K562 (cell line): ENCODE measurements at regions not wholly inside any gene's neighbourhood (a gene's known extent, or its start where the extent isn't known, plus 50 kb on each side); places are given as distances from the start of the nearest gene placed in this dataset.

Source experiments
- ADNP ChIP-seq: fragments of 200-800 bp; sonication (Bioruptor generic); IDR thresholded peaks from 2 replicates; pipeline ENCODE4 v1.6.1; 2016; ENCODE audit warnings: missing genetic modification characterization, missing compliant biosample characterization
- LARP7 ChIP-seq: fragments of 450-650 bp; IDR thresholded peaks from 2 replicates; pipeline ENCODE4 v1.6.1; 2016
- MCM5 ChIP-seq: fragments of 450-650 bp; IDR thresholded peaks from 2 replicates; pipeline ENCODE4 v1.6.1; 2016; ENCODE audit warnings: low read depth
- ZBTB8A ChIP-seq: fragments of 450-650 bp; IDR thresholded peaks from 2 replicates; pipeline ENCODE4 v1.6.1; 2018; ENCODE audit warnings: mild to moderate bottlenecking, moderate library complexity; ENCODE audit not compliant: partially characterized antibody
- ZNF174 ChIP-seq: fragments of 250-450 bp; sonication (Bioruptor Pico); IDR thresholded peaks from 2 replicates; pipeline ENCODE4 v1.4.0; 2020; ENCODE audit warnings: mild to moderate bottlenecking
- ZNF263 ChIP-seq: sonication (generic); formaldehyde crosslinking; IDR thresholded peaks from 2 replicates; pipeline ENCODE4 v1.8.0; 2022; ENCODE audit warnings: mild to moderate bottlenecking, missing genetic modification reagents, borderline replicate concordance
- ZNF766 ChIP-seq: fragments of 200-800 bp; sonication (Bioruptor generic); conservative IDR thresholded peaks from 2 replicates; pipeline ENCODE4 v1.6.1; 2016; ENCODE audit warnings: missing genetic modification characterization, missing compliant biosample characterization
- TF ChIP-seq, protein P1 (sequence below): fragments of 450-650 bp; IDR thresholded peaks from 2 replicates; pipeline ENCODE4 v1.7.1; 2018; ENCODE audit warnings: mild to moderate bottlenecking, low read depth; ENCODE audit not compliant: partially characterized antibody
- TF ChIP-seq, protein P2 (sequence below): sonication (generic); formaldehyde crosslinking; IDR thresholded peaks from 2 replicates; pipeline ENCODE4 v1.8.1; 2023; ENCODE audit warnings: mild to moderate bottlenecking, missing genetic modification reagents, moderate library complexity
- TF ChIP-seq, protein P3 (sequence below): fragments of 450-650 bp; IDR thresholded peaks from 2 replicates; pipeline ENCODE4 v1.7.0; 2016; ENCODE audit warnings: borderline replicate concordance

DNA sequence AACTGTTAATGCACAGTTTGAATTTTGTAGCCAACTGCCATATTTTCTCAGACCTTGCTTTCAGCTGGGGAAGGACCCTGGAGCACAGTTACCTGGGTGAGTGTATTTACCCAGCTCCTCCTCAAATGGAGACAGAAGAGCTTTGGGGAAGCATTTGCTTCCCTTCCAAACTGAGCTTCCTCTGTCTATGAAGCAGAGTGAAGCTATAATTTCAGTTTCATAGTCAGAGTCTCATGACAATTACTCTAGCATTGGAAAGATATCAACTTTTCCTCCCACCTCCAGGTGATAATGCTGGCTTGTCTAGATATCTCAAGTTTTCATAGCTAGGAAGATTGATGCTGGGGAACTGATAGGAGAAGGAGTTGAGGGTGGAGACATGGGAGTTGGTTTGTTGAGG, 406.4 kb upstream of the CLINT1 start (continued):
- TF ChIP-seq ZNF174 (CRISPR knock-in tag) (no peak), ADNP (no peak), LARP7 (no peak), ZNF263 (CRISPR knock-in tag) (no peak), MCM5 (no peak), ZBTB8A (no peak), ZNF766 (CRISPR knock-in tag) (no peak)
- TF ChIP-seq, protein P1, sequence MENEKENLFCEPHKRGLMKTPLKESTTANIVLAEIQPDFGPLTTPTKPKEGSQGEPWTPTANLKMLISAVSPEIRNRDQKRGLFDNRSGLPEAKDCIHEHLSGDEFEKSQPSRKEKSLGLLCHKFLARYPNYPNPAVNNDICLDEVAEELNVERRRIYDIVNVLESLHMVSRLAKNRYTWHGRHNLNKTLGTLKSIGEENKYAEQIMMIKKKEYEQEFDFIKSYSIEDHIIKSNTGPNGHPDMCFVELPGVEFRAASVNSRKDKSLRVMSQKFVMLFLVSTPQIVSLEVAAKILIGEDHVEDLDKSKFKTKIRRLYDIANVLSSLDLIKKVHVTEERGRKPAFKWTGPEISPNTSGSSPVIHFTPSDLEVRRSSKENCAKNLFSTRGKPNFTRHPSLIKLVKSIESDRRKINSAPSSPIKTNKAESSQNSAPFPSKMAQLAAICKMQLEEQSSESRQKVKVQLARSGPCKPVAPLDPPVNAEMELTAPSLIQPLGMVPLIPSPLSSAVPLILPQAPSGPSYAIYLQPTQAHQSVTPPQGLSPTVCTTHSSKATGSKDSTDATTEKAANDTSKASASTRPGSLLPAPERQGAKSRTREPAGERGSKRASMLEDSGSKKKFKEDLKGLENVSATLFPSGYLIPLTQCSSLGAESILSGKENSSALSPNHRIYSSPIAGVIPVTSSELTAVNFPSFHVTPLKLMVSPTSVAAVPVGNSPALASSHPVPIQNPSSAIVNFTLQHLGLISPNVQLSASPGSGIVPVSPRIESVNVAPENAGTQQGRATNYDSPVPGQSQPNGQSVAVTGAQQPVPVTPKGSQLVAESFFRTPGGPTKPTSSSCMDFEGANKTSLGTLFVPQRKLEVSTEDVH, result no peak
- TF ChIP-seq, protein P2, sequence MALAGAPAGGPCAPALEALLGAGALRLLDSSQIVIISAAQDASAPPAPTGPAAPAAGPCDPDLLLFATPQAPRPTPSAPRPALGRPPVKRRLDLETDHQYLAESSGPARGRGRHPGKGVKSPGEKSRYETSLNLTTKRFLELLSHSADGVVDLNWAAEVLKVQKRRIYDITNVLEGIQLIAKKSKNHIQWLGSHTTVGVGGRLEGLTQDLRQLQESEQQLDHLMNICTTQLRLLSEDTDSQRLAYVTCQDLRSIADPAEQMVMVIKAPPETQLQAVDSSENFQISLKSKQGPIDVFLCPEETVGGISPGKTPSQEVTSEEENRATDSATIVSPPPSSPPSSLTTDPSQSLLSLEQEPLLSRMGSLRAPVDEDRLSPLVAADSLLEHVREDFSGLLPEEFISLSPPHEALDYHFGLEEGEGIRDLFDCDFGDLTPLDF (CRISPR knock-in tag), result no peak
- TF ChIP-seq, protein P3, sequence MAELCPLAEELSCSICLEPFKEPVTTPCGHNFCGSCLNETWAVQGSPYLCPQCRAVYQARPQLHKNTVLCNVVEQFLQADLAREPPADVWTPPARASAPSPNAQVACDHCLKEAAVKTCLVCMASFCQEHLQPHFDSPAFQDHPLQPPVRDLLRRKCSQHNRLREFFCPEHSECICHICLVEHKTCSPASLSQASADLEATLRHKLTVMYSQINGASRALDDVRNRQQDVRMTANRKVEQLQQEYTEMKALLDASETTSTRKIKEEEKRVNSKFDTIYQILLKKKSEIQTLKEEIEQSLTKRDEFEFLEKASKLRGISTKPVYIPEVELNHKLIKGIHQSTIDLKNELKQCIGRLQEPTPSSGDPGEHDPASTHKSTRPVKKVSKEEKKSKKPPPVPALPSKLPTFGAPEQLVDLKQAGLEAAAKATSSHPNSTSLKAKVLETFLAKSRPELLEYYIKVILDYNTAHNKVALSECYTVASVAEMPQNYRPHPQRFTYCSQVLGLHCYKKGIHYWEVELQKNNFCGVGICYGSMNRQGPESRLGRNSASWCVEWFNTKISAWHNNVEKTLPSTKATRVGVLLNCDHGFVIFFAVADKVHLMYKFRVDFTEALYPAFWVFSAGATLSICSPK, result no peak
